Medulla oblongata (tissue), 1 donor: ENCODE measurements at regions not wholly inside any gene's neighbourhood (a gene's known extent, or its start where the extent isn't known, plus 50 kb on each side); places are given as distances from the start of the nearest gene placed in this dataset.
A peak's percentile ranks its signal among the peaks of the same experiment; 100 is the strongest.

ENCODE experiments used
- DNase-seq: peaks from one replicate; pipeline ENCODE4 v3.0.0-alpha.2; 2015; ENCODE audit errors: extremely low spot score

DNA sequence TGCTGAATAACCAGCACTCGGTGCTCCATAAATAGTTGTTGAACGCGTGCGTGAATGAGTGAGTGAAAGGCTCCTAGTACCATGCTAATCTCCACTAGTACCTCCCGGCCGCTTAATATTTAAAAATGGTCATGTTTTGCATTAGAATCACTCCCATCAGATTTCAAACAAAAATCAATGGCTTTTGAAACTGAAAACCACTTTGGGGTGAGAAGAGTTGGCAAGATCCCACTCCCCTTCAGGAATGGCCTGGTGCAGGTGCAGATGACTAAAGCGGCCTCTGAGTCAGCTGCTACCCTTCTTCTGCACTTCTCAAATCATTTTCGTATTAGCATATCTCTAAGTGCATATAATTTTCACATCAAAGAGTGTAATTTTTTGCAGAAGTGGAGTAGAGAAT lies 425.3 kb upstream of the PROK2 start:
- DNase-seq: no peak

DNA sequence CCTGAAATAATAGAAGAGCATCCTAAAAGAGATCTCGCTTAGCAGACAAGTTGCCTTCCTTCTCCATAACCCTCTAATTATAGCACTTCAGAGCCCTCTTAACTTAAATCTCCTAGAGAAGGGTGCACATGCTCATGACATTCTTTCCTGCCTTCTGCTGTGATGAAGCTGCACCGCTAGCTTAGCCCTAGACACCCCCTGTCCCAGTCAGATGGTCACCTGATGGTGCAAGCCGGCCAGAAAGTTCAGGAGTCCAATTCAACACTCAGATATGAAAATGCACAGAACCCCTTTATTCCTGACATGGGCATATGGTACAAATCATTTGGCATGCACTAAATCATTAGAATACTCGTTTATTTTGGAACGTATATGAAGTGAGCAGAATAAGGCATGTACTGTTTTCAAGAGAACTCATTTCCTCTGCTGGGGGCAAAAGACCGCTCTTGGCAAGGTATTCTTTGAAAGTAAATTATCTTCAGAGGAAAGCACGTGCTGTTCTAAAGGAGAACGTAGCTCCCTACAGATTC lies 420.4 kb upstream of the PROK2 start:
- no peak for DNase-seq

GRCh38 chr3:72204452-72204851 lies 419.5 kb upstream of the PROK2 start:
- DNase-seq: no peak

DNA sequence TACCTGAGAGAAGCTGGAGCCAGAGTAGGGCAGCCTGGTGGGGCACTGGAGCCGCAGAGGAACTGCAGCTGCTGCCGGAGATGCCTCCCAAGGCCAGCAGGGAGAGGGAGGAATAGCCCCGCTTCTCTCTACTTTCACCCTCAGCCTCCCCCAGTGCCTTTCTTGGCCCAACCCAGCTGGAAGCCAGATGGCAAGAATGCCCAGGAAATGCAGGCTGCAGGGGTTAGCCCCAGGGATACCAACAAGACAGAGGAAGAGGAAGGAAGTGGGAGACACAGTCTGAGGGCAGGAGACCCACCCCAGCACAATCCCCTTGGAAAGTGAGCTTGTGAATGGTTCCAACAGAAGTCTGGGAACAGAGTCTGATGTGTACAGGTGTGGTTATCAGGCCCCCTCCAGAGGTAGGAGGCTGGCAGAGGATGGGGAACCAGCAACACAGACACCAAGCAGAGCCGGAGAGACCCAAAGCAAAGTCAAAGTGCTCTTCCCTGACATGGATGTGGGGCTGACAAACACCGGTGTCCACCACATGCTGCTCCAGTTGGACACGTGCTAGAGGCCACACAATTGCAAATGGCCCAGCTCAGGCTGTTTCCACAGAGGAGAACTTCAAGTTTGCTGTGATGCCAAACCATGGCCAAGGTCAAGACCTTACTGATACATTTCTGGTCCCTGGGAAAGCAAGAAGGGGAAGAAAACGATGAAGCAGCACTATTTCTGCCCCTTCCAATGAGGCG lies 418.8 kb upstream of the PROK2 start:
- no peak for DNase-seq

DNA sequence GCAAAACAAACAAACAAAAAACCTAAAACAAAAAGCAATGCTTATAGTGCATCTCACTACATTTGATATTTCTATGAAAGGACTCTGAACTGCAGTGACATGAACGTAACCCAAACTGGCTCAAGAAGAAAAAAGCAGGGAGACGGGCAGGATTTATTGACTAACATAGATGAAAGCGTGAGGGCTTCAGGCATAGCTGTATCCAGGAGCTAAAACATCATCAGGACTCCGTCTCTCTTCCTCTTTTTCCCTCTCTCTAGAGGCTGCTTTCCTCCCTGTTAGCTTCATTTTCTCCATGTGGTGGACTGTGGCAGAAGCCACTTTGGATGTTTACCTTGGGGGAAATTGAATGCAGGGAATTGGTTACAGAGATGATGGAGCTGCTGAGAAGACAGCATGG lies 418.2 kb upstream of the PROK2 start:
- DNase-seq: no peak

DNA sequence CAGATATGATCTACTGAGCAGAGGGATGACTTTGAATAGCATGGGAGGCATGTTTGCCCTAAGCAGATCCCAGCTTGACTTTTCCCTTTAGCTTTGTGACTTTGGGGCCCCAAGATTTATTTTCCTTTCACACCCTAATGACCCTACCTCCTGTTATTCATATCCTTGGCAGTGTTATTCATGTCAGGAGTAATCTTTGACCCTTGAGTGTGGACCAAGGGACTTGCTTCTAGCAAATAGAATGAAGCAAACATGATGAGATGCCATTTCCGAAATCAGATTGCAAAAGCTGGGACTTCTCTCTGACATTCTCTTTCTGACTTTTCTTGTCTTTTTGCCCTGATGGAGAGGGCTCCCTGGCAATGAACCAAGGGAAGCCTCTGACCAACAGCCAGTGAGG lies 415.4 kb upstream of the PROK2 start:
- DNase-seq: no peak

DNA sequence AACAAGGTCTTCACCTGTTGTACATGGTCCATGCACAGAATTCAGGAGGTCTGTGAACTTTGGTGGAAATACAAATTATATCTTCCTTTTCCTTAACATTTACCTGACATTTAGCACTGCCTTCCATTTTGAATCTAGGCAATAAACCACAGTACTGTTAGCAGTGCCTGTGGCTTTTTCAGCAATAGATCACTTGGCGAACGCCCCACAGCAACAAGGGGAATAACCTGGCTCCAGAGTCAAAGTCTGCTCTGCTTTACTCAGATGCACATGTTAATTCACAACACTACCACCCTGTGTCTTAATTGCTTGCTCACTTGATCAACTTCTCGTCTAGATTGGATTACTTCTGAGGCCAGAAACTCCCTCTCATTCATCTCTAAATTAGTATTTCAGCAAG lies 414.6 kb upstream of the PROK2 start:
- no peak for DNase-seq

- DNase-seq: no peak
Measured at GRCh38 chr3:72196377-72196929, 411.5 kb upstream of the PROK2 start.

GRCh38 chr3:72195895-72196294 lies 410.9 kb upstream of the PROK2 start:
- DNase-seq: no peak

DNA sequence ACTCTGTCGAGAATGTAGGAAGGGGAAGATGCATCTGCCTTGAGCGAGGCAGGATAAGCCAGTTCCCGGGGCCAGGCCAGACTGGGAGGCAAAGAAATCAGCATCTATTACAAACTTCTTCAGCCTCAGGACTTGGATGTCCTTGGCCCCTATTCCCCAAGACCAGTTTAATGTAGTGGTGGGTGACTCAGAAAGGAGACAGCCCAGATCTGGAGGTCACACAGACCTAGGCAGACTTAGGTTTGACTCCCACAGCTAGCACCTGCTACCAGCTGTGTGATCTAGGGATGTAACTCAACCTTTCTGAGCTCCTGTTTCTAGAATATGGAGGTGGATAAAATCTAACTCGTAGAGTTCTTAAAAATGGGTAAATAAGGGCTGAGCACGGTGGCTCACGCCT lies 409.5 kb upstream of the PROK2 start:
- no peak for DNase-seq

- DNase-seq: no peak
Measured at GRCh38 chr3:72193771-72194430, 409.0 kb upstream of the PROK2 start.

DNA sequence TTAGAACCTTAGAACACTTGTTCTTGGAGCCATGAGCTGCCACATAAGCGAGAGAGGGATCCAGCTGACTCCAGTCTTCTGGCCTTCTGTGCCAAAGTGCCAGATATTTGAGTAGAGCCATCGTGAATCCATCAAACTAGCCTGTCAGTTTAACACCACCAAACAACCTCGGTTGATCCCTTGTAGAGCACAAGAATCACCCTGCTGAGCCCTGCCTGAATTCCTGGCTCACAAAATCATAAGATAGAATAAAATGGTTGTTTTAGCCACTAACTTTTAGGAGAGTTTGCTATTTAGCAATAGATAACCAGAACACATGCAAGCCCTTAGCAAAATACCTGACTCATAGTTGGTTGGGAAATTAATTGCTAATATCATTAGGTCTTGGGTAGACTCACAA lies 407.6 kb upstream of the PROK2 start:
- no peak for DNase-seq

- DNase-seq: no peak
Measured at GRCh38 chr3:72191209-72191960, 406.4 kb upstream of the PROK2 start.

DNA sequence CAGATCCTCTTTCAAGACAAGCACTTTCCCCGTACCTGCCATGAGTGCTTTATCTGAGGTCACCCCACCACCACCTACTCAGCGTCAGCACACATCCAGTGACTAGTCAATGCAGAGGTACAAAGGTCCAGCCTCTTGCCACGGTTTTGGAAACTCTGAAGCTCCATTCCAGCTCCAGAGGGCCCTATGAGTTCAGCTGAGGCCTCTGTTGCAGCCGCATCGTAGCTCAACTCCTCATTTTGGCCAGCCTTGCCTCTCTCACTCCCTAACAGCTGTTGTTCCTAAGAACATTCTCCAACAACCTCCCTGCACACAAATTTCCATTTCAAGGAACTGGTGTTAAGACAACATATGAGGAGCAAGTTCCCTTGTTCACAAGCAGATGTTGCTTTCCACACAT lies 405.1 kb upstream of the PROK2 start:
- no peak for DNase-seq

- peak; percentile 45 for DNase-seq
Measured at GRCh38 chr3:72189339-72189738, 404.4 kb upstream of the PROK2 start.

DNA sequence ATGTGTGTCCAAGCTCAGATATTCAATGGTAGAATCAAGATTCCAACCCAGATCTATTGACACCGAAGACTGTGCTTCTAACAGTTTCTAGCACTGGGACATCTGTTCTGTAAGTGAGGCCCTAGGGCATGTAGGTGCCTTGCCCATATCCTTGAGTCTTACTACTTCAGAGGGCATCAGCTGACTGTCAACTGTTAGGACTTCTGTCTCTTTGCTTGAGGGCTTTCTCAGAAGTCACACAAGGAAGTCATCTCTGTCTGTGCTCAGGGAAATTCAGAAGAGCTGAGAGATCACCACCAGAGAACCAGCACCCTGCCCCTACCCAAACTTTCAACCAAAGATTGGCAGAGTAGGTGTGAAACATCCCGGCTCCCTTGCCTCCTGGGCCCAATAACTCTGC lies 403.6 kb upstream of the PROK2 start:
- DNase-seq: no peak

DNA sequence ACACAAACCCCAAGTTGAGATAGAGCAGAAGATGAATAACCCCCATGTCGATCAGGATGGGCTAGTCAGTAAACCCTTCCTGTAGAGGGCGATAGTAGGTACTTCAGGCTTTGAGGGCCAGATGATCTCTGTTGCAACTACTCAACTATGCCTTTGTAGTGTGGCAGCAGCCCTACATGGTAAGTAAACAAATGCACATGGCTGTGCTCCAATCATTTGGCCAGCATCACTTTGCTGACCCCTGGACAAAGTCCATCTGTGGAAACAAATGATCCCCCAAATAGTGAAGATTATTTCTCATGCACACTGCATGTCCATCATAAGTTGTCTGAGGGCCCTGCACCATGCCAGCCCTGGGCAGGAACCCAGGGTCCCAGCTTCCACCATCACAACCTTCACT lies 402.2 kb upstream of the PROK2 start:
- no peak for DNase-seq

DNA sequence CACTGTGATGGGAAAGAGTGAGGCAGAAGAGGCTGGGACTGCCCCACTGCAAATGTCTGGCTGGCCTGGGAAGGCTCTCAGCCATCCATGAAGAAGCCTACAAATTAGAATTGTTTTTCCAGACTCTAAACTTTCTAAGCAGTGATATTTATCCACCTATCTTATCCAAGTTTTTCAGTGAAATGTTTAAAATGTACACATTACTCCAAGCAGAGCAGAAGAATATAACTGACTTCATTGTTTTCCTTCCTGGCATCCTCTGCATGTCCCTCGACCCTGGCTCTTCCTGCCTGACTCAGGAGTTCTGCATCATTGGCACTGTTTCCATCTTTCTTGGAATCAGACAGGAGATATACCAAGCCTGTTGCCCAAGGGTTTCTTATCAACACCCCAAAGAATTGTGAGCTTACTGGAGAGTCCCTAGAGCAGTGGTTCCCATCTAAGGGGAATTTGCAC lies 401.5 kb upstream of the PROK2 start:
- peak; percentile 40 for DNase-seq

DNA sequence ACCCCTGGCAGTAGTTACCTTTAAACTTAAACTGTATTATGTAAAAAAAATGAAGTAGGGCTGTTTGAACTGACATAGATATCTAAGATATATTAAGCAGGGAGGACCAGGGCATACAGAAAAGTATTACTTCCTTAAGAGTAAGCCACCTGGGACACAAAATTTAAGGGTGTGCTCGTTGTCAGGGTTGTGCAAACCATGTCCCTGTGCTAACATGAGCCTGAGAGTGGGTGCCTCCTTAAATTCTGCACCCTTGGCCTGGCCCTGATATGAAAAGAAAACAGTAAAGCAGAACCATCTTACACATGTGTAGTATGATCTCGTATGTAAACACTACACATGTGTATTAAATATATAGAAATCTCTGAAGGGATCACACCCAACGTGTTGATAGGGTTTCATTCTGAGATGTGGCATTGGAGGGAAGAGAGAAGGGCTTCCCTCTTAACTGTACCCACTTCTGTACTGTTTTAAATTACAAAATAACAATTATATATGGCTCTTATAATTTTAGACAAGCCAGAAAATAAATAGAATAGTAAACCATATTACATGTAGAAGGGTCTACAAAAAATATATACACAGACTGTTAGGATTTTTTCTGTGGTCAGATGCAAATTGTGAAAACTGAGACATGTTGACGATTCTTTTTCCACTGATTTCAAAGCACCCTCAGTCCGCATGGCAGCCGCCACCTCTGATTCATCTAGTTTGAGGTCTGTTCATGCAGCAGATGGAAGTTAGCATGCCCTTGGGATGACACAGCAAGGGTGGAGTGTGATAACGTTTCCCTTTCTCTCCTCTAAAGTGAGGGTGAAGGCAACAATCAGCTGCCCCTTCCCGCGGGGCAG lies 400.8 kb upstream of the PROK2 start:
- DNase-seq: no peak

- no peak for DNase-seq
Measured at GRCh38 chr3:72183489-72183888, 398.5 kb upstream of the PROK2 start.

GRCh38 chr3:72182206-72182605 lies 397.3 kb upstream of the PROK2 start:
- no peak for DNase-seq
